ENCODE measurements at regions not wholly inside any gene's neighbourhood (a gene's known extent, or its start where the extent isn't known, plus 50 kb on each side); places are given as distances from the start of the nearest gene placed in this dataset.

DNA sequence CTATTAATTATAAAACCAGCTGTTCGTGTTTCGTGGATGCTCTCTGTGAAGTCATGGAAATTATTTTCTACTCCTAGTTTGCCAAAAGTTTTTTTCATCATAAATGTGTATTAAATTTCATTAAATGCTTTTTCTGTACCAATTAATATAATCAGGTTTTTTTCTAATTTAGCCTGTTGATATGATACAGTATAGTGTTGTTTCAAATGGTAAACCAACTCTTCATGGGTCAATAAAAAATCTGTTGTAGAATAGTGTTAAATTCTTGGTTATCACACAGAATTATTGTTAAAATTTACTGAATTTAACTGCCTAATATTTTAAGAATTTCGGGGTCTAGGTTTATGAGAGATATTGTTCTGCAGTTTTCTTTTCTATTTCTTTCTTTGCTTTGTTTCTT is 505.9 kb upstream of the MANEA start:
- no peak for DNase-seq

DNA sequence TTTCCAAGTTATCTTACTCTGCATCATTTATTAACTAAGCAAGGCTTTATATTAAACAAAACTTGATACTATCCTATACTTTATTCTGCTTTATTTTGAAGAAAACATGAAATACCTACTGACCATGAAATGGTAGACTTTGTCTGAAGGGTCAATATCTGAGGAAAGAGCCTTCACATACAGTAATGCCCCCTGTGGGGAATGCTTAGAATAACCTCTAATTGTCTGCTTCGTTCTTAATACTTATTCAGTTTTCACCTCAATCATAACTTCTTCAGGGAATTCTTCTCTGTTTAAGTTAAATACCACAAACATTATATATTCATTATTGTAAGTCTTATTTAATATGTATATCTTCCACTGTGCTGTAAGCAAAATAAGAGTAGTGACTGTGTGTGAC is 498.9 kb upstream of the MANEA start:
- DNase-seq: no peak

DNA sequence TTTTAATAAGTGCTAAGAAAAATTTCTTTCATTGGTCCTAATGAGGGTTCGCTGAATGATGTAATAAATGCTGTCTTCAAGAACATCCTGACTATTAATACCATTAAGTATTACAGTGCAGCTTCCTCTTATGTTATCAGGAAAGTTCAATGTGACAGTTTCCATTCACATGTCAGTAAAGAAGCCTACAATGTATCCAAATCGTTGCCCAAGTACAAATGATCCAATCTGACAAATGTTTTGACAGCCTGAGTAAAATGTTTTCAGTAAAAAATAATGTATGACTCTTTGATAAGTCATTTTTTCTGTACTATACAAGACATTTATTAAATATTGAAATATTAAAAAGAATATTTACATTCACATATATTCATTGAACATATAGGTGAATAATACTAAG is 496.1 kb upstream of the MANEA start:
- no peak for DNase-seq

DNA sequence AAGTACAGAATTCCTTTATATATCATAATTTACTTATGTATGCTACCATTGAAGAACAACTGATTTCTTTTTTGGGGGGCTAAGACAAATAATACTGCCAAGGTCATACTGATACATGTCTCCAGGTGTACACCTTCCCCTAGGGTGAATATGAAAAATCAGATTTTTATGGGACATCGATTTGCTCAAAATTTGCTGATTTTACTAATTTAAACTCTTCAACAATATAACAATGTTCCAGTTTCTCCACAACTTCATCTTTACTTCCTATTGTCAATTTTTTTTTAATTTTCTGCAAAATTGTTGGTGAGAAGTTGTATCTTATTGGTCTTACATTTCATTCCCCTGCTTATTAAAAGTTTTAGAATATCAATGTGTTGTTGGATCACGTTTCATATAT is 495.4 kb upstream of the MANEA start:
- no peak for DNase-seq

DNA sequence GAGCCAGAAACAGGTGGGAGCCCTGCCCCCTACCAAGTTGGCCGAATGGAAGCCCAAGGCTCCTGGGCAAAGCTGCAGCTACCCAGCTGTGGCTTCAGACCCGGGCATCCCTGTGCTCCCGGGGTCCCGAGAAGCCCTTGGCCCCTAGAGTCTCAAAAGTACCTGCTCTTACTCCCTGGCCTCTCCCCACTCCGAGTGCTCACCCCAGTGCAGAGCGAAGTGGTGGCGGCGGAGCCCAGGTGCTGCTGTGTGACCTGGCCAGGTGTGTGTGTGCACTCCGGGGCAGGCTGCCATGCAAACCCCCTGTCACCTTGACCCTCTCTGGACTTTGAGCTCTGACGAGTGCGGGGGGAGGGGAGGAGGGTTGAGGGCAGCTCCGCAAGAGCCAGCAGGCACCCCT is 493.8 kb upstream of the MANEA start:
- DNase-seq: no peak

GRCh38 chr6:95084867-95085266 is 492.5 kb upstream of the MANEA start:
- no peak for DNase-seq

DNA sequence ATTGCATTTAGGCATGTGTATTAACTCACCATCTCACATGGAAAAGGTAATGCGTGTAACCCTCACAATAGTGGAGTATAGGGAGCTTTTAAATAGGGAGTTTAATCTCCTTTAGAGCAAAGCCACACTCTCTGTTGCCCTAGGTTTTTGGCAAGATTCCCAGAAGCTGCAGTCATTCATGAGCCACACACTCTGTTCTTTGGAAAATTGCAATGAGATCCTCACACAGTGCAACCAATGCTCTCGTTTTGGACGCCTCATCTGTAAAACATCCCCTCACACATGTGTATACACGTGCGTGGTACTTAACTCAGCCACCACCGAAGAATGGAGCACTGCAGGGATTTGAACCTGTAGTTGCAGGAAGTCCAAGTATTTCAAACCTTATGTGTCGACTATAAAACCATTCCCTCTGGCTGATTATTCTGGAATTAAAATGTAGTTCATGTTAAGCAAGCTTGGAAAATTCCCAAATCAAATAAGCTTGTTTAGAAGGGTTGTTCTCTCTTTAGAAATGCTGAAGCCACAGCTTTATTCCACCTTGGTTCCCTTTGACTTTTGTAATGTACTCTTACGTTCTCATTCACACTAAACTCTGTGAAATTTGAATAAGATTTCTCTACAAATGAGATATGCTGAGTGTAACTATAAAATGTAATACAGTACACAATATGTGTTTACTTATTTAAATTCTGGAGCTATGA is 489.8 kb upstream of the MANEA start:
- DNase-seq: no peak

DNA sequence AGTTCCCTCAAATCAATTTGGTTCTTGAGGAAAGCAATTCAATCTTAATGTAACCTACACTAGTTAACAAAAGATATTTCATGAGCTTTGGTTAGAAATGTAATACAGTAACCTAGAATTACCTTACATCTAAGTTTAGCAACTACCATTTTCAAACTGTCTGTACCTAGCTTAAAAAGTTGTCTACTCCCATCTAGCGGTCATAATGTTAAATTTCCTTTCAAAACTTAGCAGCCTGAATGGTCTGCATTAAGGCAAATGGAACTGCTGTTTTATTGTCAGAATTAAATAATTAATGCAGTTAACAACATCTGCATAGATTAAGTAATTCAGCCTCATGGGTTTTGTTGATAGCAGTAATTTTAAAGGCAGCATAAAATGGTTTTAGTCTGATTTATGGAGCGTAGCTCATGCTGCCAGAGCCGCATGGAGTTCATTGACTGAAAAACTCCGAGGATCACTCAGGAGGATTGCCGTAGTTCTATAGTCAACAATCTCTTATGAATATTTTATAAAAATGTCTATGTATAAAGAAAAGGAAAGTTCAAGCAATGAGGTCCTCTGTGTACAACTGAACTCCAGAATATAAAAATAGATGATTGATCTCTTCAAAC is 485.4 kb upstream of the MANEA start:
- no peak for DNase-seq

- no peak for DNase-seq
These were observed 484.2 kb upstream of the MANEA start for GRCh38 chr6:95093154-95093553.

- no peak for DNase-seq
These were observed 482.3 kb upstream of the MANEA start for GRCh38 chr6:95094751-95095663.

DNA sequence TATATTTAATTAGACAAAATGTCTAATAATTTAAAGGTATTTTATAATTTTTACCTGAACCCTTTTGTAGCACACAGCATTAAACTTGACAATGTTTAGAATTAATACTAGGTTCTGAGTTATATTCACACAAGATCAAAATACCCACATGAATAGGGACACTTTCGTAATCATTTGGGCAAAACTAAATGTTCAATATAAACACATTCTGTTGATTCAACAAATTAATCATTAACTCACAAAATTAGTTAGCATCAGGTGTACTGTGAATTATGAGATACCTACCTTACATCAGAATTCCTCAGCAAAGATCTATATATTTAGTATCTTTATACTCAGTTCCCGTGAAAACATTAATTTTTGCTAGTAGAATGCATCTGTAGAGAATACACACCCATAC is 481.5 kb upstream of the MANEA start:
- DNase-seq: no peak

DNA sequence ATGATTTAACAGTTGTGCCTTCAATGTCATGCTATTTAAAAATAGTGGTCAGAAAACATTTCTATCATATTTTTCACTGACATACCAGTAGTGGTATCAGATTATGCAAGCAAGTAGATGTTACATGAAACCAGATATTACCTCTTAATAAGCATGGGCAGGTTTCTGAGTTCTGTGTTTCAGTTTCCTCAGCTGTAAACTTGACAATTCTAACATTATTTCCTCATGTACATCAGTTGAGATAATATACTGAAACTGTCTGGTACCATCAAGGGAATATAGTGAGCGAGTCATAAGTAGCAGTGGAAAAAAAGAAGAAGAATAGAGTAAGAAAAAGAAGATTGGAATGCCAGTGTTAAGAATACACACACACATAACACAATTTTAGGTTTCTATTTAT is 477.9 kb upstream of the MANEA start:
- no peak for DNase-seq

- no peak for DNase-seq
These were observed 468.1 kb upstream of the MANEA start for GRCh38 chr6:95109212-95109611.

DNA sequence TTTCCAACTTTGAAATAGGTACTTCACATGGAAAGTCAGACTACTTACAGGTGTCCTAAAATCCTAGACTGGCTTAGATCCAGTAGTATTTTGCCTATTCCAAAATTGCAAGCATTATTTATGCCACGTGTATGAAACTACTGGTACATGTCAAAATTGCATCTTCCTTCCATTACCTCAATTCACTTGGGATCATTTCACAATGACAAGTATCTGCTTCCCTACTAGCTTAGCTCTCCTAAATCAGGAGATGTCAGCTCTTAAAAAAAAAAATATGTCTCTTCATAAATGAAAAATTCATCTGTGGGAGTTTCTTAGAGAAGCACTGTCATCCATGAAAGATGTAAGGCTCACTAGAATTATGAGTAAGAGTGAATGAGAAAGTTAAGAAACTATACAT is 466.6 kb upstream of the MANEA start:
- DNase-seq: no peak

- DNase-seq: no peak
These were observed 460.1 kb upstream of the MANEA start for GRCh38 chr6:95117236-95117635.

GRCh38 chr6:95119927-95120326 is 457.4 kb upstream of the MANEA start:
- no peak for DNase-seq

DNA sequence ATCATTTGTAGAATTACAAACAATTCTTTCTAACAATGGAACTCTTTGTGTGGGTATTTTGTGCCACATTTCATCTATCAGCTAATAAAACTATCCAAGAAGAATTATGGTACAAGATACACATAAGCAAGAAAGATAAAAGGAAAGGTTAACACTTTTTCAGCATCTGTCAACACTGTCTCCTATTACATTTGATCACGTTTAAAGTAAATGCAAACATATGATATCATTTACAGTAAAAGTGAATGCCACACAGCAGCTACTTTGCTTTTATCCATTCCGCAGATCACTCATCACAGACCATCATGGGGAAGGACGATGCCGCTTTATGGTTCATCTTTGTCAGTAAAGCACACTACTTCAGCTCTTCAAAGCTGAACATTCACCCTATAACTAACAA is 456.4 kb upstream of the MANEA start:
- DNase-seq: no peak

DNA sequence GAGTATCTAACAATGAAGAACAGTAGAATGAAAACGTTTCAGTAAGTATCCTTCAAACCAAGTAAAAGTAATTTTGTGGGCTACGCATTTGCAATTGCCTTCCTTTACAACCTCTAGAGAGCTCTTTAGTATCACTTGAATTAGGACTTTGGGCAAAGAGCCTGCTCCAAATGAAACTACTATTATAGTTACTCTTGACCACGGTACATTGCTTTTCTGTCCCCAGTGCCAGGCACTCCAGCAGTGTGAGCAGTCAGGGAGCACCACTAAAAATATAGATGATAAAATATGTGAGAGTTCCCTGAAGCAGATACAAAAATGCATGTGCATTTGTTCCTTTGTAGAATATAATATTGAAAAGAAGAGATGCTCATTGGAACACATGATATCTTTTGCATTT is 450.1 kb upstream of the MANEA start:
- no peak for DNase-seq

DNA sequence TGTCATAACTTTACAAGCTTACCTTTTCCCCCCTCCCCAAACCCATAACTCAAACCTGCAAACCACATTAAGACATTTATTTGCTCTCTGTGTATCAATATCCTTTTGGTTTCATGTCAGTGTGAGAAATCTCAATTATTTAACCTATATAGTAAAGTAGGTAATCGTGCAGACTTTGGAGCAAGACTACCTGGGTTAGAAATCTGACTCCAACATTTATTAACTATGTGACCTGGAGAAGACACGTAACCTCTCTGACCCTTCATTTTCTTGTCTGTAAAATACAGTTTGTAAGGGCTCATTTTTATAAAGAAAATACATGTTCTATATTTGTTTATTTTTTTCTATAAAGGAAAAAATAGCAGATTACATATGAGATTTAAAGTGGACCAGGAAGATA is 448.9 kb upstream of the MANEA start:
- no peak for DNase-seq

DNA sequence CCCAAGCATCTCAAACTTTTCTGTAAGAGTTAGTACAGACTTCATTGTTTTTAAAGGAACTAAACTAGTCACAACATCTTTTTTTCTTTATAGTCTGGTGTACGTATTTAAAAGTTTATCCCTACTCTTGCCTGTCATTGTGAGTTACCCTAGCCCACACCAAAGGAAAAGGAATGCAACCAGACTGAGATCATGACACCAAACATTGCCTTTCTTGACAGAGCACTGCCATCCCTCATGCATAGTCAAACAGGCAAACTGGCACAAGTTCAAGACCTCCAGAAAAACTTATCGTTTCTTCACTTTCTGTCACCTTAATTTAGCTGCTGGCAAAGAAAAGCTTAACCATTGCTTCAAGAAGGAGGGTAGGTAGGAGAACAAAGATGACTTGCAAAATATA is 448.4 kb upstream of the MANEA start:
- DNase-seq: no peak

DNA sequence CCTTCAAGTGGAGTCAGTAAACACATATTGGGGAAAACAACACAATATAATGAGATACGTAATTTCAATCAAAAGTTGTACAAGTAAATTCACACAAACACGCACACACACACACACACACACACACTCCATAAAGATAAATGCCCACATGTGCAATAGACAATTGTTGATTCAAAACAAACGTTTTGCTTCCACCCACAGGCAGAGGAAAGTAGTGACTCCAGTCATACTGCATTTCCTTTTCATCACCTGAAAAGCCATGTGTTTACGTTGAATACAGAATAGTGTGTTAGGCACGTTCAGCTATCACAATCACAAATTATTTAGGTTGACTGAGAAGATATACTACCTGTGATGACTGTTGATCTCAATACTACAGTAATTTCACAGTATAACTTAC is 443.8 kb upstream of the MANEA start:
- no peak for DNase-seq

GRCh38 chr6:95135182-95135581 is 442.2 kb upstream of the MANEA start:
- DNase-seq: no peak

GRCh38 chr6:95142101-95142500 is 435.2 kb upstream of the MANEA start:
- no peak for DNase-seq
